ENCODE measurements at regions not wholly inside any gene's neighbourhood (a gene's known extent, or its start where the extent isn't known, plus 50 kb on each side); places are given as distances from the start of the nearest gene placed in this dataset.

DNA sequence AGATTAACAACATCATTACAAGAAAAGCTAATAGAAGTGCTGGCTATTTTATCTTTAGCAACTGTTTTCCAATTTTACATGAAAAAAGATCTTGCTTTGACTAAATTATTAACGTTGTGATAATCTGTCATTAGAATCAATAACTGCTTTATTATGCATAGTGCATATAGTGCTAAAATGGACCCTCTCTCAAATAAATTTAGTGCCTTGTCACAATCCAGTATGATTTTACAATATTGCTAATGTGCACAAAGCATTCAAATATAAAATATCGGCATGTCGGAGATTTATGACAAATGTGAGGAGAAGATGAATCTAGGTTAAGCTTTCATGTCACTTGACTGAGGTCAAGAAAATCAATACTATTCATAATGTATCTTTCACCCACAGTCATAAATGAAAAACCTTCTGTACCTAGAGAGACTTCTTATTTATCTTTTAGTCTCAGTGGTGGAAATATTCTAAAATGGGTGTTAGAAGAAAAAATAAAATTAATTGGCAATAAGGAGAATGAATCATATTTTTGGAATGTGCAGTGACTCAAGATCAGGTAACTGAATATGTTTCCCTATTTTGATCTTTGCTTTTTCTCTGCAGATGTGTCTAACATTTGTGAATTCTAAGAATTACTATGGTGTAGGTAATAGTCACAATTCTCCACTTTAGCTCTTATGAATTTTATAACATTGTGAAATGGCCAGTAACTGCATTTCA, 672.9 kb upstream of the GRAMD2B start:
- TF ChIP-seq EZH2 (IDR thresholded peaks at IDR 0.05; ENCODE audit: low read length, unreplicated experiment), result no peak
- TF ChIP-seq, protein P1, sequence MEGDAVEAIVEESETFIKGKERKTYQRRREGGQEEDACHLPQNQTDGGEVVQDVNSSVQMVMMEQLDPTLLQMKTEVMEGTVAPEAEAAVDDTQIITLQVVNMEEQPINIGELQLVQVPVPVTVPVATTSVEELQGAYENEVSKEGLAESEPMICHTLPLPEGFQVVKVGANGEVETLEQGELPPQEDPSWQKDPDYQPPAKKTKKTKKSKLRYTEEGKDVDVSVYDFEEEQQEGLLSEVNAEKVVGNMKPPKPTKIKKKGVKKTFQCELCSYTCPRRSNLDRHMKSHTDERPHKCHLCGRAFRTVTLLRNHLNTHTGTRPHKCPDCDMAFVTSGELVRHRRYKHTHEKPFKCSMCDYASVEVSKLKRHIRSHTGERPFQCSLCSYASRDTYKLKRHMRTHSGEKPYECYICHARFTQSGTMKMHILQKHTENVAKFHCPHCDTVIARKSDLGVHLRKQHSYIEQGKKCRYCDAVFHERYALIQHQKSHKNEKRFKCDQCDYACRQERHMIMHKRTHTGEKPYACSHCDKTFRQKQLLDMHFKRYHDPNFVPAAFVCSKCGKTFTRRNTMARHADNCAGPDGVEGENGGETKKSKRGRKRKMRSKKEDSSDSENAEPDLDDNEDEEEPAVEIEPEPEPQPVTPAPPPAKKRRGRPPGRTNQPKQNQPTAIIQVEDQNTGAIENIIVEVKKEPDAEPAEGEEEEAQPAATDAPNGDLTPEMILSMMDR (conservative IDR thresholded peaks at IDR 0.05; ENCODE audit: low read depth, low read length), result no peak
